Endothelial cell of umbilical vein (primary cell): ENCODE measurements at regions not wholly inside any gene's neighbourhood (a gene's known extent, or its start where the extent isn't known, plus 50 kb on each side); places are given as distances from the start of the nearest gene placed in this dataset.

ENCODE experiments used
- CTCF ChIP-seq, 2 donors: IDR thresholded peaks; 1 replicate in 1 of 2; 2 replicates in 1 of 2; pipeline ENCODE4 v1.5.1; 2011; ENCODE audit warnings: low read length in 2 of 2, mild to moderate bottlenecking in 2 of 2, moderate library complexity in 2 of 2, control low read depth in 1 of 2, inconsistent platforms in 1 of 2, low read depth in 1 of 2; ENCODE audit not compliant: insufficient read depth in 1 of 2; ENCODE audit errors: extremely low read depth in 1 of 2
- EZH2 ChIP-seq: IDR thresholded peaks from 2 replicates; pipeline ENCODE4 v1.6.1; 2012; ENCODE audit warnings: borderline replicate concordance, low read depth, mild to moderate bottlenecking, moderate library complexity, low read length, inconsistent platforms; ENCODE audit not compliant: severe bottlenecking

DNA sequence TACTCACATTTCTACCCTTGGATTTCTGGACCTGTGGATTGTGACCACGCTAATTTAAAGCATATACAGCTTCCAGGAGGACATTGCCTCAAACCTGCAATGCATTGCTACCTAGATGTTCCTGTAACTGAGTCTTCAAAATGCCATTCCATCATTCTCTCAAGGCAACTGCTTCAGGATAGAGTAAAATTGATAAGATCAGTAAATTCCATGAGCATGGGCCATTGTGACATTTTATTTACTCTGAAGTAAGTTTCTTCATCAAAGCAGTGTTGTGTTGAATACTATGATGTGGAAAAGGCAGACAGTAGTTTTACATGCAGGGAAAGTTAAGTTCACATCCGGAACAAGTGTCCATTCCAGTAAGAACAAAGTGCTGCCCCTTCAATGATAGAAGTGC lies 991.0 kb downstream of the ARAP2 start:
- TF ChIP-seq CTCF (IDR thresholded peaks at IDR 0.05; ENCODE audit: extremely low read depth in 1 of 2, insufficient read depth in 1 of 2, low read depth in 1 of 2, low read length in 2 of 2) (no peak), EZH2 (no peak)
